ENCODE measurements at regions not wholly inside any gene's neighbourhood (a gene's known extent, or its start where the extent isn't known, plus 50 kb on each side); places are given as distances from the start of the nearest gene placed in this dataset.

DNA sequence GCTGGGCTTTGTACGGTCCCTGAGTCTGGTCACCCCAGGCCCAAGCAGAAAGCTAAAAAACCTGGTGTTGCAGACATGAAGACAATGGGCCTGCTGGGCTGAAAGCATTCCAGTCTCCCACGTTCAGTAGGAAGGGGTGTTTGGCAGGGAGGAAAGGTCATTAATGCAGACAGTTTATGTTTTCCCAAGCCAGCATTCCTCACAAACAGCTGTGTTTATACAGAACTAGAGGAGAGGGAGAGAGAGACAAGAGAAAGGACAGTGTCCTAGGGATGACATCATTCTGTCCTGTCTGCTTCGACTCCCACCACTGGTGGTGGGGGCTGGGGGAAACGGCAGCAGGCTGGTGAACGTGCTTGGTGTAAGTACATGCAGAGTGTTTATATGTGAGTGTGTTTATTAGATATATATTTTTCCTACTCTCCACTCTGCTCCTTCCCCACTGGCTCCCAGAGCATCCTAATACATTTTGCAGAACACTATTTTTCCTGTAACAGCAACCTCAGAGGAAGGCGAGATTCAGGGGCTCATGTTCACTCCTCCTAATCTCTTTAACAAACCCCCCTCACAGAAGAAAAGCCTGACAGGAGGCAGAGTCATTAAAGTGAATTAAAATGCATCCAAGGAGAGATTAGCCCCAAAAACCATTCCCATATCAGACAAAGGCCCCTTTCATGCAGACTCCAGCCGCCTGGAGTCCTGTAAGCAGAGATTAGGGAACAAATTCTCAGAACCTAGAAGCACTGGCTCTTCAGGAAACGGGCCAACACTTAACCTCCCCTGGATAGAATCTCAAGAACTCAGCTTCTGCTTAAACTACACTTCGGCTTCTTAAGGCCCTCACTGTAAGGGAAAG, 380.4 kb downstream of the TNS1 start:
- TF ChIP-seq, protein P1, sequence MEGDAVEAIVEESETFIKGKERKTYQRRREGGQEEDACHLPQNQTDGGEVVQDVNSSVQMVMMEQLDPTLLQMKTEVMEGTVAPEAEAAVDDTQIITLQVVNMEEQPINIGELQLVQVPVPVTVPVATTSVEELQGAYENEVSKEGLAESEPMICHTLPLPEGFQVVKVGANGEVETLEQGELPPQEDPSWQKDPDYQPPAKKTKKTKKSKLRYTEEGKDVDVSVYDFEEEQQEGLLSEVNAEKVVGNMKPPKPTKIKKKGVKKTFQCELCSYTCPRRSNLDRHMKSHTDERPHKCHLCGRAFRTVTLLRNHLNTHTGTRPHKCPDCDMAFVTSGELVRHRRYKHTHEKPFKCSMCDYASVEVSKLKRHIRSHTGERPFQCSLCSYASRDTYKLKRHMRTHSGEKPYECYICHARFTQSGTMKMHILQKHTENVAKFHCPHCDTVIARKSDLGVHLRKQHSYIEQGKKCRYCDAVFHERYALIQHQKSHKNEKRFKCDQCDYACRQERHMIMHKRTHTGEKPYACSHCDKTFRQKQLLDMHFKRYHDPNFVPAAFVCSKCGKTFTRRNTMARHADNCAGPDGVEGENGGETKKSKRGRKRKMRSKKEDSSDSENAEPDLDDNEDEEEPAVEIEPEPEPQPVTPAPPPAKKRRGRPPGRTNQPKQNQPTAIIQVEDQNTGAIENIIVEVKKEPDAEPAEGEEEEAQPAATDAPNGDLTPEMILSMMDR (IDR thresholded peaks at IDR 0.05; ENCODE audit: low read depth, low read length, poor library complexity, severe bottlenecking): no peak
- TF ChIP-seq EZH2phosphoT487 (IDR thresholded peaks at IDR 0.05; ENCODE audit: borderline replicate concordance, low read length): no peak

Measured in DOHH2 (cell line).